GM18520 (cell line): ENCODE measurements at regions not wholly inside any gene's neighbourhood (a gene's known extent, or its start where the extent isn't known, plus 50 kb on each side); places are given as distances from the start of the nearest gene placed in this dataset.
"Not testable (repeated sequence)": the region's sequence is repeated elsewhere in the genome, so short reads cannot be mapped to it uniquely, and the experiment has no call there.

Experiments
- ATAC-seq: cut with Tn5 transposase; IDR thresholded peaks from one replicate; pipeline ENCODE4 v1.9.1; 2021; ENCODE audit not compliant: unreplicated experiment

DNA sequence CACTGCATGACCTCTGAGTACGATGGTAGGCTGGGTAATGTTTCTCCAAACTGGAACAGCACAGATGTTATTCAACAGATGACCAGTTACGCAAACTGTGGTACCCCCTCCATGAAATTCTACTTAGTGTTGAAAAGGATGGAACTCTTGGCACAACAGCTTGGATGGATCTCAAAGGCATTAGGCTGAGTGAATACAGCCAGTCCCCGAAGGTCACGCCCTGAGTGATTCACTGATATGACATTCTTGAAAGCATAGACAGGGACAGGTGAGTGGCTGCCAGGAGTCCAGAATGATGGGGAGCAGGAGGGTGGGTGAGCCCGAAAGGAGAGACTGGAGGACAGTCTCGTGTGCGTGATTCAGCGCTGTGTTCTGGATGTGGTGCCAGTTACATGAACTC, 187.5 kb upstream of the TMEM132C start:
- no peak for ATAC-seq

DNA sequence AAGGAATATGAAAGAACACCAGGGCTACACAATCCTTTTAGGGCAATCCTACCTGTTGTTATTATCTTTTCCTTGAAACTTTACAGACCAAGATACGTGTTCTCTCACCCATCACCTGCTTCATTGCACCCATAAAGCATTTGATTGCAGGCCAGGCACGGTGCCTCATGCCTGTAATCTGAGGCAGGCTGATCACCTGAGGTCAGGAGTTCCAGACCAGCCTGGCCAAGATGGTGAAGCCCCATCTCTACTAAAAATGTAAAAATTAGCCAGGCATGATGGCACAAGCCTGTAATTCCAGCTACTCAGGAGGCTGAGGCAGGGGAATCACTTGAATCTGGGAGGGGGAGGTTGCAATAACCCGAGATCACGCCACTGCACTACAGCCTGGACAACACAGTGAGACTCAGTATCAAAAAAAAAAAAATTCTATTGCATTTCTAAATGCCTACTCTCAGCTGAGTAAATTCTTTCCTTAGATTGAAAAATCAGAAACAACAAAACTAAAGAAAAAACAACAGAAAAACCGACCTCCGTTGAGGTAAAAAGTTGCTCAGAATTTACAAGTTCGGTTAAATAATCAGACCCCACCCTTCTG, 183.7 kb upstream of the TMEM132C start:
- ATAC-seq: no peak

DNA sequence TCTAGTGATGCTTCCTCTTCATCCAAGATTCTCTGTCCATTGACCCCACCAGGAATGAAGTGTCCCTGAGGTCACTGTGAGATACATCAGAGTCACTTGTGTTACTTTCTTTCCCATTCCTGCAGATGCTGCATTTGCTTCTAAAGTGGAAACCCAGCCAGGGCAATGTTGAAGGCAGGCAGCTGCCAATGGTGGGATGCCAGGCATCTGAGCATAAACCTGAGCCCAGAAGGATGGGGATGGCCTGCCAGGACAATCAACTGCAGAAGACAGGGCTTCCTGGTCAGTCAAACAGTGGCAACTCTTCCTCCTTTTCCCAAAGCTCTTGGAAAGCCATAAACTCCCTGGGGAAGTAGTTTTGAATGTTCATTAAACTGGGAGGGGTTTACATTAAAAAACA, 178.0 kb upstream of the TMEM132C start:
- no peak for ATAC-seq

DNA sequence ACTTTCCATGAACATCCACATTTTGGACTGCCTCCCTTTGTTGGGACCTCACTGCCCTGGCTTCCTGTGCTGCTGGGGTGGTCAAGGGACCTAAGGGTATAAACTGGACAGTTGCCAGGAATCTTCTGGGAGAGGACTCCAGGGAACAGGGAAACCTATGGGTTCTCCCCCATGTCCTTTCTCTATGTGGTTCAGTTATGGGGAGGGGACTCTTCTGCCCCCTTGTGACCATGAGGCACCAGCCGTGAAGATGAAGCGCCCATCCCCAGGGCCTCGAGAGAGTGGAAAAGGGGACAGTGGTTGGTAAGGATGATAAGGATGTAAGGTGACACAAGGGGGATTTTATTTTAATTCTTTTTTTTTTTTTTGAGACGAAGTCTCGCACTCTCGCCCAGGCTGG, 177.0 kb upstream of the TMEM132C start:
- no peak for ATAC-seq

DNA sequence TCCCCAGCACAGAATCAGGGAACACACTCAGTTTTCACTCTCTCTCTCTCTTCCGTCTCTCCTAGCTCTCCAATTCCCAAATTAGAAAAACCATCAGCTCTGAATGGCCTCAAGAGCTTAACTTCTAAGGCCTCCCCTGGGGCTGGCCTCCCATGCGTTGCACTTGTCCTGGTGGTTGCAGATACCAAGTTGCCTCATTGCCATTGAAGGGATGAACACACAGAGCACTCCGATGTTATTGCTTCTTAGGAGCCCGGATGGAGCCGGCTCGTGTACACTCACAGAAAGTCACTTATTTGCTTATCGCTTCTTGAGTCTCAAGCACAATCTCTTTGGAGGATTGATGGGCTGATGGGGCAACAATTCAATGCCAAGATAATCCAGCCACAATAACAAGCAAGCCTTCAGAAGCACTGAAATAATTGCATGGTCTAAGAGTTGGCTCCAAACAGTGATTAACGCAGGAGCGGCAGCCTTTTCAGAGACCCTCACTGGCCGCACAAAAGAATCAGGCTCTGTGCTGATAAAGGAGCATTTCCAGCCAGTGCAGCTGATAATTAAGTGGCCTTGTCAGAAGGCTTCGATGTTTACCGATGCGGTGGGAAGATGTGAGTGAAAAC, 175.8 kb upstream of the TMEM132C start:
- no peak for ATAC-seq

DNA sequence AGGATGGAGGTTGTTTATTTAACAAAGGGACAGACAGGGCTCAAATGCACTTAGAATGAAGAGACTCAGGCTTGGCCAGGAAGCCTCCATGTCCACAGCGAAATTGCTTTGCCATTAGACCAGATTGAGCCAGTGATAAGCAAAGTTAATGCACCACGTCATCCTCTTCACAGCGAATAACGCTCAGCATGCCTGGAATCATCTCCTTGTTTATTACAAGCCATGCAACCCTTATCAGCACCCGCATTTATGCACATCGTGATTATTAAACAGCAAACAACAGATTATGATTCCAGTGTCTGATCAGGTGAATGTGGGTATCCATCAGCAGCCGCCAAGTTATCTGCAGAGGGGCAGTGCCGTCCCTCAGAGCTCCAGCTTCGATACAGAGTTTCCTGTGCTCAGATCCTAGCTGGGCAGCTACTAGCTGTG, 175.0 kb upstream of the TMEM132C start:
- no peak for ATAC-seq

DNA sequence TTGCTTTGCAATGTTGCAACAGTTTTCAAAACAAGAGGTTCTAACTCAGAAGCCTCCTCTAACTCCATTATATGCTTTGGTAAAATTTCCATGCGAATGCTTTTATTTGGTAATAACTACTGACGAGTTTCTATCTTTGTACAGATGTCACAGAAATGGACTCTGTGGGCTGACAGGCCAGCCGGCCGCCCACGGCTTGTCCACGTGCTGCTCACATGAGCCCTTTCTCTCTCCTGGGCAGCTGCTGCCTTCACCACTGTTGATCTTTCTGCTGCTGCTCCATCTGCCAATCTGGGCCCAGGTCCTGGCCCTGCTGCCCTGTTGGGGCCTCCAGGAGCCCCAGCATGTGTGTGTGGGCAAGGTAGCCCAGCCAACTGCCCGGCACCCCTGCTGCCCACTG, 168.2 kb upstream of the TMEM132C start:
- ATAC-seq: no peak

DNA sequence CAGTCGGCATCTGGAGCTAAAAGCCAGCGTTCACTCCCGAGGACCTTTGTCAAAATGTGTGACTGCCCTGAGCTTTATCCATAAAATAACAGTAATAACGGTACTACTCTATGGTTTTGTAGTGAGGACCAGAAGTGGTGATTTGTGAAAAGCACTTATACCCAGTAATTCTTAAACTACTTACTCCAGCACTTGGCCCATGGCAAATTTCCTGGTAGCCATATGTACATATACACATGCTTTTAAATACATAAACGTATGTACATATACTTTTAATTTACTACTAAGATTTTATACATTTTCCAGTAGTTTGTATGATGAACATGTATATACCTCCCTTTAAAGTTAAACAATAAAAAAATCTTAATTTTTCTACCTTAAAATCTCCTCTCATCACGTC, 163.8 kb upstream of the TMEM132C start:
- ATAC-seq: no peak

DNA sequence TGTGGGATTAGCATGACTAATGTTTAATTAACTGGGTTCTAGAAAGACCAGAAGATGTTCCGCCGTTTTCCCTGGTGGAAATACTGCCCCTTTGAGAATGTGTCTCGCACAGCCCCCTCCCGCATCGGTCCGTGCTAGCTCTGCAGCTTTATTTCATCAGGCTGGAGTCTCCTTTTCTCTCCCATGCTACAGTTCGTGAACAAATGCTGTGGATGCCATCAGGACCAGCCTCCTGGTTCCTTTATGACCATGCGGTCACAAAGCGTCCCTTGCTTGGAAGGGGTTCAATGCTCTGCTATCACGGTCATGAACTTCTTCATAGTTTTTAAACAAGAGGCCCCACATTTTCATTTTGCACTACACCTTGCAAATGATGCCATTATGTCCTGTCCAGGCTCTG, 157.7 kb upstream of the TMEM132C start:
- ATAC-seq: no peak

DNA sequence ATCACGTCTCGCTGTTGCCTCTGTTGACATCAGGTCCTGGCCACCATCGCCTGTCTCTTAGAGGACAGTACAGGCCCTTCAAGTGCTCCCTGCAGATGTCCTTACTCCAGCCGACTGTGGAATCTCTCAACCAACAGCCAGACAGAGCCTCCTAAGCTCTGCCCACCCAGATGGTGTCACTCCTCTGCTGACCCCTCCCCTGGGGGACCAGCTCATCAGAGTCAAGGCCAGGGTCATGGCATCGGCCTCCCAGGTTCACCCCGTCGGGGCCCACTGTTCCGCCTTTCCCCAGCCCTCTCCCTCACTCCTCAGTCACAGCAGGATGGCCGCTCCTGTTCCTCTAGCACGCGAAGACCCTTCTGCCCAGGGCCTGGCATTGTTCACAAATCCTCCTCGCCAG, 157.3 kb upstream of the TMEM132C start:
- ATAC-seq: no peak

DNA sequence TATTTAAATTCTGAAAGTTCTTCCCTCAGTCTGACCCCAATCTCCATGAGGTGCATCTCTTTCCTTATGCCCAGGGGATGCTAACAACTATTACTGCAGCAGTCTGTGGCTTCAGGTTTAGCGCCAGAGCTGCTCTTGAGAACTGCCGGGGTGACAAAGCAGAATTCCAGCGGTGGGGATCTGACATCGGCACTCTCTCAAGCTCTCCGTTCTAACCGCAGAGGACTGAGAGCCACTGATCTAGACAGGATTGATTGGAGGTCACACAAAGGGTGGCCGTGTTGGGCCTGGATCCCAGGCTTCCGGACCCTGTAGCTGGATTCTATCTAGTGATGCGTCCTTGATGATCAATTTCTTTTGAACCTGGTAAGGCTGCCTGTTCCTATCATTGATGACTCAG, 155.6 kb upstream of the TMEM132C start:
- ATAC-seq: no peak

DNA sequence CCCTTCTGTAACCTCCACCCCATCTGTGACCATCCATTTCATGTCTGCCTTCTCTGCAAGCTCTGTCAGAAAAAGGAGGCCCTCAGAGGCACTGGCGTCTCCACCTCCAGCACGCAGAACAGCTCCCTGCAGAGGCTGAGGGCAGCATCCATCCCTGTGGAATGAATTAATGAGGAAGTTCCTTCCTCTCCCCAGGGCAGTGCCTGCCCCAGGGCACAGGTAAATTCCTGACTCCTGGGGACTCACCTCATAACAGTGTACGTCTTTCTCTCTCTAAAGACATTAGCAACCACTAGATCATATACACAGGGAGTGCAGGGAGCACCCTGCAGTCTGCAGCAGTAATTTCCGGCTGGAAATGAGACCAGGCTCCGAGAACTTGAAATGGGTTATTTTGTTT, 155.0 kb upstream of the TMEM132C start:
- no peak for ATAC-seq

DNA sequence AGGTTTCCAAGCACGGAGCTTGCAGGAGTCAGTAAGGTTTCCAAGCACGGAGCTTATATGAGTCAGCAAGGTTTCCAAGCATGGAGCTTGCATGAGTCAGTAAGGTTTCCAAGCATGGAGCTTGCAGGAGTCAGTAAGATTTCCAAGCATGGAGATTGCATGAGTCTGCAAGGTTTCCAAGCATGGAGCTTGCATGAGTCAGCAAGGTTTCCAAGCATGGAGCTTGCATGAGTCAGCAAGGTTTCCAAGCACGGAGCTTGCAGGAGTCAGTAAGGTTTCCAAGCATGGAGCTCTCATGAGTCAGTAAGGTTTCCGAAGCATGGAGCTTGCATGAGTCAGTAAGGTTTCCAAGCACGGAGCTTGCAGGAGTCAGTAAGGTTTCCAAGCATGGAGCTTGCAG, 153.7 kb upstream of the TMEM132C start:
- ATAC-seq: not testable (repeated sequence)

DNA sequence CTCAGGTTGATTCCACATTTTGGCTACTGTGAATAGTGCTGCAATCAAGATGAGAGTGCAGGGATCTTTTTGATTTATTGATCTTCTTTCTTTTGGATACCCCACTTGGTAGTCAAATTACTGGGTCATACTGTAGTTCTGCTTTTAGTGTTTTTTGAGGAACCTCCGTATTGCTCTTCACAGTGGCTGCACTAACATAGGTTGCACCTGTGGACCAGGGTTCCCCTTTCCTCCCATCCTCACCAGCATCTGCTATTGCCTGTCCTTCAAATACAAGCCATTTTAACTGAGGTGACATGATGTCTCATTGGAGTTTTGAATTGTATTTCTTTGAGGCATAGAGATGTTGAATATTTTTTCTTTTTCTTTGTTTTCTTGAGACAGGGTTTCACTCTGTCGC, 152.5 kb upstream of the TMEM132C start:
- no peak for ATAC-seq

DNA sequence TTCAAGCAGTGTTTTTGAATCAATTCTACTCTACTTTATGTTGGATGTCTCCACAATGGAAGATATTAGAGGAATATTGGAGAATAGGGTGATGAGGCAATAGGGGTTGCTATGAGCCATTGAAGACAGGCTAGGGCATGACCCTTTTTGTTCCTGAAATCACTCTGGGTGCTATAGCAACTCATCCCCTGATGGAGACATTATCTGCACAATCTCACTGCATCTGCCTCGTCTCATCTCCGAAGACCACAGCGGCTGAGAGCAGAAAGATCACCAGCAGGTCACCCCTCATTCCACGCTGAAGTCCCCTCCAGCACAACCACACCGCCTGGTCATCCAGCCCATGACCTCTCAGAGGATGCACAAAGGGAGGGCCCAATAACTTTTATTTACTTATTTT, 150.4 kb upstream of the TMEM132C start:
- ATAC-seq: no peak

DNA sequence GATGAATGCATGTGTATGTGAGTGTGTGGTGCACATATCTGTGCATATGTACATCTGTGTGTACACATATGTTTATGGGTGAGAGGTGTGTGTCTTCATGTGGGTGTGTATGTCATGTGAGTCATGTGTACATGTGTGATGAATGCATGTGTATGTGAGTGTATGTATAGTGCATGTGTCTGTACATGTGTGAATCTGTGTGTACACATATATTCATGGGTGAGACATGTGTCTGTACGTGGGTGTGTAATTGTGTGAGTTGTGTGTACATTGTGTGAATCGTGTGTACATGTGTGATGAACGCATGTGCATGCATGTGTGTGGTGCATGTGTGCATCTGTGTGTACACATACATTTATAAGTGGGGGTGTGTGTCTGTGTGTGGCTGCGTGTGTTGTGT, 146.9 kb upstream of the TMEM132C start:
- ATAC-seq: no peak

DNA sequence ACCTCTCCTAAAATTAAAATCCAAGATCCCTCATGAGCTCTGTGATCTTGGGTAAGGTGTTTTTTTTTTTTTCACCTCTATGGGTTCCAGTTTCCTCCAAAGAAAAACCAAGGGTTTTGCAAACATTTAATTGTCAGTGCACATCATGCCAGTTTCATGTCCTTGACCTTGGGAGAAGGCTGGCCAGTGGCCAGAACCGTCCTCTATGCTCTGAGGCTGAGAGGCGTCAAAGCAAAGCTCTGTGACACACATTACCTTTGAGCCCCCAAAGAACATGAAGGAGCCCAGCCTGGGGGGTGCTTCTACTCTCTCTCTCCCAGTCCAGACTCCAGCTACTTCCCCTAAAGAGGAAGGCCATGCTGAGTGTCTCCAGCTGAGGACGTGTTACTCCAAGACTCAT, 145.5 kb upstream of the TMEM132C start:
- ATAC-seq: no peak

DNA sequence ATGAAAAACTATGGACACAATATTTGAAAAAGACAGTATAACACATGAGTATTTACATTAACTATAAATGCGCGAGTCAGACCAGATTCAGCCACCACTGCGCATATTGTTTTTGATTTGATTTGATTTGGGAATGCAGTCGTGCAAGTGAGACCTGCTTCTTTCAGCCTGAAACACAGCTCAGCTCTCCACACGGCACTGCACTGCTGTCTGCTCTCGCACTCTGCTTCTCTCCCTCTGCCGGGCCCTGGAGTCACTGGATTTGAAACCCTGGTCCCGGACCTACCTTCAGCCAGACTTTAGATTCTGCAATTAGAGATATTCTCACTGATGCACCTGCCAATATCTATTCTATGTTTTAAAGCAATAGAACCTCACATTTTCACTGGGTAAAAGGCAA, 143.9 kb upstream of the TMEM132C start:
- no peak for ATAC-seq

DNA sequence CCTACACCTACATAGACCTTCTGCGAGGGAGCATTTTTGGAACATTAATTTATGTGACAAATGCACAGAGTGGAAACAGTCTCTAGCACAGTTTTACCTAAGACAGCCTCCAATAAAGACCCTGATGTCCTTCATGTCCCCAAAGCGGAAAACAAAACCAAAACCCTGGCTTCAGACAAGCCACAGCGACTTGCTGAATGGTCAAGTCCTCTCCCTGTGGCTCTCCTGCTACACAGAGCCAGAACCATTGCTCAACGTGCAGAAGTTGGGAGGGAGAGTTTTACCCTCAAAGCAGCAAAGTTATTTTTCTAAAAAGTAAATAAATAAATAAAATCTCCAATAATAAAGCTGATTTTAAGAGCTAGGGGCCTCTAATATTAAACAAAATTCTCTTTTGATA, 135.0 kb upstream of the TMEM132C start:
- no peak for ATAC-seq

DNA sequence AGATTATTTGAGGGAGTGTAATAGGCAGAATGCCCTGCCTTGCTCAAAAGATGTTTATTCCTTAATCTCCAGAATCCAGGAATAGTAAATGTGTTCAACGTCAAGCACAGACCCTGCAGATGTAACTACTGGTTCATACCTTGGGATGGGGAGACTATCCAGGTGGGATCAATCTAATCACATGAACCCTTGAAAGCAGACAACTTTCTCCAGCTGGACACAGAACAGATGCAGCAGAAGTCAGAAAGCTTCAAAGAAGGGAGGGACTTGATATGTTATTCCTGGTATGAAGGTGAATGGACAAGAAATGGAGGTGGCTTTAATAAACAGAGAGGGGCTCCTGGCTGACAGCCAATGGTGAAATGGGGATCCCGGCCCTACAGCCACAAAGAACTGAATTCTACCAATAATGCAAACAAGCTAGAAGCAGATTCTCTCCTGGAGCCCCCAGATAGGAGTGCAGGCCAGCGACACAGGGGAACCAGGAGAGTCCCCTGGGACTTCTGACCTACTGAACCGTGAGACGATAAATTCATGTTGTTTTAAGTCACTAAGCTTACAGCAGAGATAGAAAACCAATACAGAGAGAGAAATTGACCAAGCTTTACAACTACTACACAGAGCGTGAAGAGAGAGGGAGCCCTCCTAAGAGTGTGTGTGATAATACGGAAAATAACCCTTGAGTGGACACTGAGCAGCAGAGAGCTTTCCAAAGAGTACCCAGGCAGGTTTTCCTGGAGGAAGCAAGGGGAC, 133.5 kb upstream of the TMEM132C start:
- no peak for ATAC-seq

DNA sequence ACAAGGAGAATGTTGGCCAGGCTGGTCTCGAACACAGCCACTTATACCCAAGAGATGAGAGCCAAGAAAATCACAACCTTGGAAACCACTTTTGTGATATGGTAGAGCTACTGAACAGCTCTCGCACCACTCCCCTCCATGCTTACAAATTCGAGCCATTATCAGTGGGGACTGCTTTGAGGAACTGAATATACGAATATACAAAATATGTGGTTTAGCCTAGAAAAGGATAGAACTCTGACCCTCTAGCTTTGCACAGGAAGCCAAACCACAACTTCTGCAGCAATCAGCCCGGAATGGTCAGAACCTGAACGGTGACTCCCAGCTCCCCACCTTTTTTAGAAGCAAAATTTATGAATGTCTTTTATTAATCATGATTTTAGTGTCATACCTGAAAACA, 129.8 kb upstream of the TMEM132C start:
- ATAC-seq: peak; percentile 50

DNA sequence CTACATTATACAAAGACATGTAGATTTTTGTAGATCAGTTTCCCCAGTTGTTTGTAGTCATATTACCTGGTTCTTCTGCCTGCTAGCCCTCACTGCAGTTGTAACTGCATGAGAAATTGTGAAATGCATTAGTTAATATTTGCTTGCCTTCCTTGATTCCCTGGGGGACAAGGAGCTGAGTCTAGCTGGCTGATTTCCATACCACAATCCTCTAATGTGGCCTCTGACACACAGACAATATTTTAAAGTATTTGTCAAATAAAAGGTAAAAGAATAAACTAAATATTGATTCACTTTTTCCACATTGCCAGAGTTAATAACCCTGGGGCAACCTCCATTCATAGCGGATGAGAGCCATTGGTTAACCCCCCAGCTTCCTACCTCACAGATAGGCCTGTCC, 128.8 kb upstream of the TMEM132C start:
- ATAC-seq: no peak

DNA sequence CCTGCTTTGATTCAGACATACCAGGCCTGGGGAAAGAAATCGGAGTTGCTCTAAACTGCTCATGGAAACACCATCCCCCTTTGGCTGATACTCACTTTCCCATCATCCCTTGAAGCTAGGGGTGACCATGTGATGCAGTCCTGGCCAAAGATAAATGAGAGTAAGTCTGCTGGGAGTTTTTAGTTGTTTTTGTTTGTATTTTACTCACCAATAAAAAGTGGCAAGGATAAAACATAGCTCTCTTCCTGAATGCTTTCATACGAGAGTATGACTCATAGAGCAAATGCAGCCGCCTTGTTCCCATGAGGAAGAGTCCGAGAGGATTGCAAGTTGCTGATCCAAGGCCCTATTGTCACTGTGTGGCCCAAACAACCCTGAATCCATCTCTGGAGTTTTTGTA, 126.4 kb upstream of the TMEM132C start:
- ATAC-seq: no peak
